Brain microvascular endothelial cell (primary cell): ENCODE measurements at regions not wholly inside any gene's neighbourhood (a gene's known extent, or its start where the extent isn't known, plus 50 kb on each side); places are given as distances from the start of the nearest gene placed in this dataset.
A peak's percentile ranks its signal among the peaks of the same experiment; 100 is the strongest.

Source experiments
- DNase-seq: peaks from one replicate; pipeline ENCODE4 v3.0.0-alpha.2; 2020
- H3K27ac ChIP-seq: fragments of 250-450 bp; sonication (Bioruptor Pico); 2 replicates; pipeline ENCODE4 v1.5.1; 2020; ENCODE audit warnings: mild to moderate bottlenecking, moderate library complexity
- H3K27me3 ChIP-seq: fragments of 250-450 bp; sonication (Bioruptor Pico); replicated peaks from 2 replicates; pipeline ENCODE4 v1.5.1; 2020; ENCODE audit warnings: mild to moderate bottlenecking
- H3K36me3 ChIP-seq: fragments of 250-450 bp; sonication (Bioruptor Pico); replicated peaks from 2 replicates; pipeline ENCODE4 v1.5.1; 2020; ENCODE audit warnings: mild to moderate bottlenecking
- H3K4me3 ChIP-seq: 2 replicates; pipeline ENCODE4 v1.5.1; 2011; ENCODE audit warnings: low read depth, mild to moderate bottlenecking, control low read depth, low read length, moderate library complexity
- in situ Hi-C: cut with HindIII; loops from 2 replicates; pipeline ENCODE4 v1.10.0; 2017; ENCODE audit warnings: low sequenced_read_pairs, low pct_ligation_motif_present
- TF ChIP-seq, protein P1 (sequence below): IDR thresholded peaks from 2 replicates; pipeline ENCODE4 v1.5.1; 2011; ENCODE audit warnings: low read depth, mild to moderate bottlenecking, moderate library complexity, low read length, control low read depth, inconsistent platforms; ENCODE audit errors: missing control alignments

- H3K27me3 ChIP-seq = no peaks in the 10 kb centered on the region
- DNase-seq = no peak
- H3K36me3 ChIP-seq = no peaks in the 10 kb centered on the region
- no peak overlapping the region for H3K27ac ChIP-seq
- no peak overlapping the region for H3K4me3 ChIP-seq
- in situ Hi-C loops = no loop called here
- TF ChIP-seq, protein P1, sequence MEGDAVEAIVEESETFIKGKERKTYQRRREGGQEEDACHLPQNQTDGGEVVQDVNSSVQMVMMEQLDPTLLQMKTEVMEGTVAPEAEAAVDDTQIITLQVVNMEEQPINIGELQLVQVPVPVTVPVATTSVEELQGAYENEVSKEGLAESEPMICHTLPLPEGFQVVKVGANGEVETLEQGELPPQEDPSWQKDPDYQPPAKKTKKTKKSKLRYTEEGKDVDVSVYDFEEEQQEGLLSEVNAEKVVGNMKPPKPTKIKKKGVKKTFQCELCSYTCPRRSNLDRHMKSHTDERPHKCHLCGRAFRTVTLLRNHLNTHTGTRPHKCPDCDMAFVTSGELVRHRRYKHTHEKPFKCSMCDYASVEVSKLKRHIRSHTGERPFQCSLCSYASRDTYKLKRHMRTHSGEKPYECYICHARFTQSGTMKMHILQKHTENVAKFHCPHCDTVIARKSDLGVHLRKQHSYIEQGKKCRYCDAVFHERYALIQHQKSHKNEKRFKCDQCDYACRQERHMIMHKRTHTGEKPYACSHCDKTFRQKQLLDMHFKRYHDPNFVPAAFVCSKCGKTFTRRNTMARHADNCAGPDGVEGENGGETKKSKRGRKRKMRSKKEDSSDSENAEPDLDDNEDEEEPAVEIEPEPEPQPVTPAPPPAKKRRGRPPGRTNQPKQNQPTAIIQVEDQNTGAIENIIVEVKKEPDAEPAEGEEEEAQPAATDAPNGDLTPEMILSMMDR = no peak
Observed at GRCh38 chr4:83866834-83867621, 331.1 kb downstream of the GPAT3 start.

GRCh38 chr4:83865417-83866150 lies 329.7 kb downstream of the GPAT3 start:
- Histone ChIP-seq H3K36me3 (no peaks in the 10 kb centered on the region), H3K27ac (no peak overlapping the region), H3K27me3 (no peaks in the 10 kb centered on the region), H3K4me3 (no peak overlapping the region)
- TF ChIP-seq, protein P1 = no peak
- in situ Hi-C loops = no loop called here
- DNase-seq = no peak

DNA sequence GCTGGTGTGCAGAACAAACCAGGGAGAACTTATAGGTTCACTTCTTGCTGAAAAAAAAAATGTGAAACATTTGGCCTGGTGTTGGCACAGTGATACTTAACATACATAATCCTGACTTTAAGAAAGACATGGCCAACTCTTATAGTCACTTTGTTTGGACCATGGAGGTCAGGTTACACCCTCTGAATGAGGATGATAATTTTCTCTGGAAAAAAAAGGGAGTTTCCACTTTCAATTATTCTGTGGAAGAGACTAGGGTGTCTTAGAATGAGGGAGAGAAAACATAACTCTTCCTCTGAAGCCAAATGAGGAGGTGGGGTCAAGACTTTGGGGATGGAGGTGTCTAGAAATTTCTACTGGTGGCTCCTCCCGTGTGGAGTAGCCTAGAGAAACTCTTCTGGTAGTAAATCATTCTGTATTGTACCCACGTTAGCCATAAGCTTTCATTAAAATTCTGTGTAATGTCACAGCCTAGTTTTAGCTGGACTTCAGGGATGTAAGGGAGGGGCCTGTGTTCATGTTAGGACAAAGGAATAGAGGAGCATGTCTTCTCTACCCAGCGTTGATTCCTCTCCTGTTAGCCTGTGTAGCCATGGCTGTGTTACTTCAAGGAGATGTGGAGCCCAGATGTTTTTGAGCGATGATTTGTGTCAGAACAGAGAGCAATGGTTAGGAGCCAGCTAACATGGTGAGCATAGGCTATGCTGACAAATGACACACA lies 328.3 kb downstream of the GPAT3 start:
- TF ChIP-seq, protein P1 = no peak
- no peak for DNase-seq
- in situ Hi-C loops = no loop called here
- Histone ChIP-seq H3K4me3 (no peak overlapping the region), H3K27ac (no peak overlapping the region), H3K36me3 (no peaks in the 10 kb centered on the region), H3K27me3 (no peaks in the 10 kb centered on the region)

GRCh38 chr4:83862471-83862870 lies 326.6 kb downstream of the GPAT3 start:
- TF ChIP-seq, protein P1 = no peak
- H3K27me3 ChIP-seq = no peaks in the 10 kb centered on the region
- in situ Hi-C loops = no loop called here

GRCh38 chr4:83860200-83860599 lies 324.3 kb downstream of the GPAT3 start:
- no peaks in the 10 kb centered on the region for H3K36me3 ChIP-seq
- in situ Hi-C loops = no loop called here
- no peak for DNase-seq
- no peak overlapping the region for H3K27ac ChIP-seq
- no peaks in the 10 kb centered on the region for H3K27me3 ChIP-seq
- H3K4me3 ChIP-seq = no peak overlapping the region
- TF ChIP-seq, protein P1 = no peak

More at GRCh38 chr4:83862471-83862870, 326.6 kb downstream of the GPAT3 start:
- DNase-seq = peak; percentile 30
- Histone ChIP-seq H3K36me3 (no peaks in the 10 kb centered on the region), H3K4me3 (no peak overlapping the region), H3K27ac (no peak overlapping the region)
